ENCODE measurements at regions not wholly inside any gene's neighbourhood (a gene's known extent, or its start where the extent isn't known, plus 50 kb on each side); places are given as distances from the start of the nearest gene placed in this dataset.

GRCh38 chr10:83817797-83818196 is 321.5 kb upstream of the GHITM start:
- H3K9ac ChIP-seq (ENCODE audit: low read depth, low read length, poor library complexity) = no peak overlapping the region
- H3K4me2 ChIP-seq (ENCODE audit: insufficient read depth, low read length, poor library complexity, severe bottlenecking) = no peak overlapping the region
- no peak overlapping the region for H2AFZ ChIP-seq (ENCODE audit: low read length)
- no peak overlapping the region for H2BK15ac ChIP-seq (ENCODE audit: low read length)
- no peaks in the 10 kb centered on the region for H3K4me1 ChIP-seq (ENCODE audit: control insufficient read depth in 2 of 2, insufficient read depth in 1 of 2, low read depth in 1 of 2, low read length in 2 of 2)
- no peak overlapping the region for H2BK5ac ChIP-seq (ENCODE audit: low read length)
- DNase-seq (ENCODE audit: low spot score) = no peak
- no peak overlapping the region for H2AK5ac ChIP-seq (ENCODE audit: low read depth, low read length)
- H3K9me3 ChIP-seq (replicated peaks in 1 of 2; ENCODE audit: control insufficient read depth in 2 of 2, insufficient read depth in 1 of 2, low read depth in 1 of 2, low read length in 2 of 2) = no peaks in the 10 kb centered on the region
- no peak overlapping the region for H3K4ac ChIP-seq (ENCODE audit: low read length)
- H3K36me3 ChIP-seq (replicated peaks in 1 of 2; ENCODE audit: control insufficient read depth in 2 of 2, insufficient read depth in 2 of 2, low read length in 2 of 2) = no peaks in the 10 kb centered on the region
- H2BK120ac ChIP-seq (ENCODE audit: low read depth, low read length) = no peak overlapping the region
- H3K14ac ChIP-seq (ENCODE audit: low read length) = no peak overlapping the region
- no peak overlapping the region for H2BK12ac ChIP-seq (ENCODE audit: low read length)
- H3K27me3 ChIP-seq (ENCODE audit: control insufficient read depth in 3 of 3, insufficient read depth in 3 of 3, low read depth in 1 of 3, low read length in 3 of 3) = no peaks in the 10 kb centered on the region
- no peaks in the 10 kb centered on the region for H3K79me1 ChIP-seq (ENCODE audit: low read depth, low read length)
- no CpG with 5 or more reads among the region's 3 CpGs for WGBS, 2 donors (ENCODE audit: extremely low coverage in 2 of 2, insufficient read length in 2 of 2, insufficient replicate concordance in 1 of 2)
- no peak overlapping the region for H3K27ac ChIP-seq (replicated peaks; ENCODE audit: low read length)
- no peak overlapping the region for H3K18ac ChIP-seq (ENCODE audit: low read length)
- no peak overlapping the region for H3K23ac ChIP-seq (ENCODE audit: low read depth, low read length, poor library complexity)
- H4K91ac ChIP-seq (ENCODE audit: low read depth, low read length, poor library complexity) = no peak overlapping the region
- no peak overlapping the region for H4K8ac ChIP-seq (ENCODE audit: low read depth, low read length)
- no peak overlapping the region for H3K4me3 ChIP-seq (ENCODE audit: low read length in 2 of 2)

GRCh38 chr10:83819609-83820008 is 319.7 kb upstream of the GHITM start:
- Histone ChIP-seq H4K91ac (ENCODE audit: low read depth, low read length, poor library complexity) (no peak overlapping the region), H3K36me3 (replicated peaks in 1 of 2; ENCODE audit: control insufficient read depth in 2 of 2, insufficient read depth in 2 of 2, low read length in 2 of 2) (no peaks in the 10 kb centered on the region), H3K4me3 (ENCODE audit: low read length in 2 of 2) (no peak overlapping the region), H2BK12ac (ENCODE audit: low read length) (no peak overlapping the region), H2BK120ac (ENCODE audit: low read depth, low read length) (no peak overlapping the region), H2AK5ac (ENCODE audit: low read depth, low read length) (no peak overlapping the region), H2AFZ (ENCODE audit: low read length) (no peak overlapping the region), H3K9ac (ENCODE audit: low read depth, low read length, poor library complexity) (no peak overlapping the region), H4K8ac (ENCODE audit: low read depth, low read length) (no peak overlapping the region), H3K18ac (ENCODE audit: low read length) (no peak overlapping the region), H3K27me3 (ENCODE audit: control insufficient read depth in 3 of 3, insufficient read depth in 3 of 3, low read depth in 1 of 3, low read length in 3 of 3) (no peaks in the 10 kb centered on the region), H2BK5ac (ENCODE audit: low read length) (no peak overlapping the region), H3K27ac (replicated peaks; ENCODE audit: low read length) (no peak overlapping the region), H3K4ac (ENCODE audit: low read length) (no peak overlapping the region), H3K79me1 (ENCODE audit: low read depth, low read length) (no peaks in the 10 kb centered on the region), H3K4me2 (ENCODE audit: insufficient read depth, low read length, poor library complexity, severe bottlenecking) (no peak overlapping the region), H3K9me3 (replicated peaks in 1 of 2; ENCODE audit: control insufficient read depth in 2 of 2, insufficient read depth in 1 of 2, low read depth in 1 of 2, low read length in 2 of 2) (no peaks in the 10 kb centered on the region), H3K23ac (ENCODE audit: low read depth, low read length, poor library complexity) (no peak overlapping the region), H3K4me1 (ENCODE audit: control insufficient read depth in 2 of 2, insufficient read depth in 1 of 2, low read depth in 1 of 2, low read length in 2 of 2) (no peaks in the 10 kb centered on the region), H3K14ac (ENCODE audit: low read length) (no peak overlapping the region), H2BK15ac (ENCODE audit: low read length) (no peak overlapping the region)
- WGBS, 2 donors (ENCODE audit: extremely low coverage in 2 of 2, insufficient read length in 2 of 2, insufficient replicate concordance in 1 of 2) = no CpG with 5 or more reads among the region's 2 CpGs
- DNase-seq (ENCODE audit: low spot score) = no peak

GRCh38 chr10:83820033-83820432 is 319.3 kb upstream of the GHITM start:
- Histone ChIP-seq H2BK5ac (ENCODE audit: low read length) (no peak overlapping the region), H2BK12ac (ENCODE audit: low read length) (no peak overlapping the region), H3K4ac (ENCODE audit: low read length) (no peak overlapping the region), H3K79me1 (ENCODE audit: low read depth, low read length) (no peaks in the 10 kb centered on the region), H2AK5ac (ENCODE audit: low read depth, low read length) (no peak overlapping the region), H3K9me3 (replicated peaks in 1 of 2; ENCODE audit: control insufficient read depth in 2 of 2, insufficient read depth in 1 of 2, low read depth in 1 of 2, low read length in 2 of 2) (no peaks in the 10 kb centered on the region), H3K4me2 (ENCODE audit: insufficient read depth, low read length, poor library complexity, severe bottlenecking) (no peak overlapping the region), H3K18ac (ENCODE audit: low read length) (no peak overlapping the region), H3K23ac (ENCODE audit: low read depth, low read length, poor library complexity) (no peak overlapping the region), H2BK120ac (ENCODE audit: low read depth, low read length) (no peak overlapping the region), H3K4me3 (ENCODE audit: low read length in 2 of 2) (no peak overlapping the region), H2AFZ (ENCODE audit: low read length) (no peak overlapping the region), H3K36me3 (replicated peaks in 1 of 2; ENCODE audit: control insufficient read depth in 2 of 2, insufficient read depth in 2 of 2, low read length in 2 of 2) (no peaks in the 10 kb centered on the region), H3K4me1 (ENCODE audit: control insufficient read depth in 2 of 2, insufficient read depth in 1 of 2, low read depth in 1 of 2, low read length in 2 of 2) (no peaks in the 10 kb centered on the region), H3K14ac (ENCODE audit: low read length) (no peak overlapping the region), H4K91ac (ENCODE audit: low read depth, low read length, poor library complexity) (no peak overlapping the region), H4K8ac (ENCODE audit: low read depth, low read length) (no peak overlapping the region), H3K27me3 (ENCODE audit: control insufficient read depth in 3 of 3, insufficient read depth in 3 of 3, low read depth in 1 of 3, low read length in 3 of 3) (no peaks in the 10 kb centered on the region), H3K9ac (ENCODE audit: low read depth, low read length, poor library complexity) (no peak overlapping the region), H3K27ac (replicated peaks; ENCODE audit: low read length) (no peak overlapping the region), H2BK15ac (ENCODE audit: low read length) (no peak overlapping the region)
- WGBS, 2 donors (ENCODE audit: extremely low coverage in 2 of 2, insufficient read length in 2 of 2, insufficient replicate concordance in 1 of 2) = no CpG with 5 or more reads among the region's 3 CpGs
- DNase-seq (ENCODE audit: low spot score) = no peak

GRCh38 chr10:83824099-83824498 is 315.2 kb upstream of the GHITM start:
- H3K27ac ChIP-seq (replicated peaks; ENCODE audit: low read length) = no peak overlapping the region
- H3K4me3 ChIP-seq (ENCODE audit: low read length in 2 of 2) = no peak overlapping the region
- no peaks in the 10 kb centered on the region for H3K27me3 ChIP-seq (ENCODE audit: control insufficient read depth in 3 of 3, insufficient read depth in 3 of 3, low read depth in 1 of 3, low read length in 3 of 3)
- H3K36me3 ChIP-seq (replicated peaks in 1 of 2; ENCODE audit: control insufficient read depth in 2 of 2, insufficient read depth in 2 of 2, low read length in 2 of 2) = no peaks in the 10 kb centered on the region
- no peak overlapping the region for H3K14ac ChIP-seq (ENCODE audit: low read length)
- no peak overlapping the region for H2BK15ac ChIP-seq (ENCODE audit: low read length)
- no peak overlapping the region for H3K9ac ChIP-seq (ENCODE audit: low read depth, low read length, poor library complexity)
- no peak overlapping the region for H2AFZ ChIP-seq (ENCODE audit: low read length)
- H3K4me1 ChIP-seq (ENCODE audit: control insufficient read depth in 2 of 2, insufficient read depth in 1 of 2, low read depth in 1 of 2, low read length in 2 of 2) = no peaks in the 10 kb centered on the region
- no peak for DNase-seq (ENCODE audit: low spot score)
- H3K4ac ChIP-seq (ENCODE audit: low read length) = no peak overlapping the region
- H2AK5ac ChIP-seq (ENCODE audit: low read depth, low read length) = no peak overlapping the region
- no peak overlapping the region for H2BK120ac ChIP-seq (ENCODE audit: low read depth, low read length)
- no peak overlapping the region for H4K8ac ChIP-seq (ENCODE audit: low read depth, low read length)
- H2BK5ac ChIP-seq (ENCODE audit: low read length) = no peak overlapping the region
- H4K91ac ChIP-seq (ENCODE audit: low read depth, low read length, poor library complexity) = no peak overlapping the region
- H3K79me1 ChIP-seq (ENCODE audit: low read depth, low read length) = no peaks in the 10 kb centered on the region
- no peak overlapping the region for H2BK12ac ChIP-seq (ENCODE audit: low read length)
- H3K4me2 ChIP-seq (ENCODE audit: insufficient read depth, low read length, poor library complexity, severe bottlenecking) = no peak overlapping the region
- H3K9me3 ChIP-seq (replicated peaks in 1 of 2; ENCODE audit: control insufficient read depth in 2 of 2, insufficient read depth in 1 of 2, low read depth in 1 of 2, low read length in 2 of 2) = peaks cover 0 to 2% of the 10 kb centered on the region in 2 donors
- H3K18ac ChIP-seq (ENCODE audit: low read length) = no peak overlapping the region
- no peak overlapping the region for H3K23ac ChIP-seq (ENCODE audit: low read depth, low read length, poor library complexity)
- no CpG with 5 or more reads among the region's 3 CpGs for WGBS, 2 donors (ENCODE audit: extremely low coverage in 2 of 2, insufficient read length in 2 of 2, insufficient replicate concordance in 1 of 2)
